Retinal pigment epithelial cell (primary cell): ENCODE measurements at regions not wholly inside any gene's neighbourhood (a gene's known extent, or its start where the extent isn't known, plus 50 kb on each side); places are given as distances from the start of the nearest gene placed in this dataset.

Experiments used
- DNase-seq: peaks from one replicate; pipeline ENCODE4 v3.0.0-alpha.2; 2010; ENCODE audit warnings: low read depth
- H3K4me3 ChIP-seq: 2 replicates; pipeline ENCODE4 v1.5.1; 2011; ENCODE audit warnings: mild to moderate bottlenecking, low read length, control low read depth, moderate library complexity
- TF ChIP-seq, protein P1 (sequence below): conservative IDR thresholded peaks from 2 replicates; pipeline ENCODE4 v1.5.1; 2011; ENCODE audit warnings: low read depth, low read length, control low read depth, inconsistent platforms

- no peak overlapping the region for H3K4me3 ChIP-seq
- no peak for DNase-seq
- TF ChIP-seq, protein P1, sequence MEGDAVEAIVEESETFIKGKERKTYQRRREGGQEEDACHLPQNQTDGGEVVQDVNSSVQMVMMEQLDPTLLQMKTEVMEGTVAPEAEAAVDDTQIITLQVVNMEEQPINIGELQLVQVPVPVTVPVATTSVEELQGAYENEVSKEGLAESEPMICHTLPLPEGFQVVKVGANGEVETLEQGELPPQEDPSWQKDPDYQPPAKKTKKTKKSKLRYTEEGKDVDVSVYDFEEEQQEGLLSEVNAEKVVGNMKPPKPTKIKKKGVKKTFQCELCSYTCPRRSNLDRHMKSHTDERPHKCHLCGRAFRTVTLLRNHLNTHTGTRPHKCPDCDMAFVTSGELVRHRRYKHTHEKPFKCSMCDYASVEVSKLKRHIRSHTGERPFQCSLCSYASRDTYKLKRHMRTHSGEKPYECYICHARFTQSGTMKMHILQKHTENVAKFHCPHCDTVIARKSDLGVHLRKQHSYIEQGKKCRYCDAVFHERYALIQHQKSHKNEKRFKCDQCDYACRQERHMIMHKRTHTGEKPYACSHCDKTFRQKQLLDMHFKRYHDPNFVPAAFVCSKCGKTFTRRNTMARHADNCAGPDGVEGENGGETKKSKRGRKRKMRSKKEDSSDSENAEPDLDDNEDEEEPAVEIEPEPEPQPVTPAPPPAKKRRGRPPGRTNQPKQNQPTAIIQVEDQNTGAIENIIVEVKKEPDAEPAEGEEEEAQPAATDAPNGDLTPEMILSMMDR: no peak
Observed at GRCh38 chrX:33465137-33465536, 253.8 kb upstream of the DMD start.

DNA sequence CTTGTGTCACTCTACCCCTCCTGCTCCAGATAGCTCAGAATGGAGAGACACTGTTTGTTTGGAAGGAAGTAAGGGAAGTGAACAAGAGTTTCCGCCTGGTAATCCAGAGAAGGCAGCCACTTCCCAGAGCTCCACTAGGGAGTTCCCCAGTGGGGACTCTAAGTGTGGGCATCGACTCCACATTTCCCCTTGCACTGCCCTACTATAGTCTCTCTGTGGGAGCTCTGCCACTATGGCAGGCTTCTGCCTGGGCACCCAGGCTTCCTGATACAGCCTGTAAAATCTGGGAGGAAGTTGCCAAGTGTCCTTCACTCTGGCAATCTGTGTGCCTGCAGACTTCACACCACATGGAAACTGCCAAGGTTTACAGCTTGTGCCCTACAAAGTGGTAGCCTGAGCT, 245.8 kb upstream of the DMD start:
- TF ChIP-seq, protein P1: no peak
- DNase-seq: no peak
- H3K4me3 ChIP-seq: no peak overlapping the region

- DNase-seq: no peak
- no peak overlapping the region for H3K4me3 ChIP-seq
- TF ChIP-seq, protein P1: no peak
Observed at GRCh38 chrX:33447285-33447684, 235.9 kb upstream of the DMD start.

- TF ChIP-seq, protein P1: peak; percentile 79
- DNase-seq: no peak
Observed at GRCh38 chrX:33434256-33435092, 223.1 kb upstream of the DMD start.

DNA sequence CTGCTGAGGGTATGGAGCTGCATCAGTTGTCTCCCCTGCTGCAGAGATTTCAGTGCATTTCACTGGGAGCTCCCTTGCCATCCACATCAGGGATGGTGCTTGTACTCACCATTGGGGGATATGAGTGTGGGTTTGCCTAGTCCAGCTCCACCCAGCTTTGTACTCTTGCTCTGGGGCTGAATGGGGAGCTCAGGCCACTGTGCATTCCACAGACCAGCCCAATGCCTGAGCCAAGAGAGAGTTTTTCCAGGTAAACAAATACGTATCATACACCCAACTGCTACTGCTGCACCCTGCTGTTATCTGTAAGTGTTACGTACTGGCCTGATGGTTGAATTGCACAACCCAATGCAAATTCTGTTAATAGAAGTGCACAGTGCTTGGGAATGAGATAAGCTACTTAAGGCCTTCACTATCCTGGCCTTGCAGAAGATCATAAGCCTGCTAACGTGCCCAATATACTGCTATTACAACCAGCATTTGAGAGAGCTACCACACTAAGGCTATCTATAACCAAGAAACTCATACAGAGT, 205.0 kb upstream of the DMD start:
- TF ChIP-seq, protein P1: no peak
- no peak overlapping the region for H3K4me3 ChIP-seq
- no peak for DNase-seq

More at GRCh38 chrX:33434256-33435092, 223.1 kb upstream of the DMD start:
- H3K4me3 ChIP-seq: no peak overlapping the region

GRCh38 chrX:33415459-33415858, 204.1 kb upstream of the DMD start:
- no peak for DNase-seq
- TF ChIP-seq, protein P1: no peak
- no peak overlapping the region for H3K4me3 ChIP-seq

GRCh38 chrX:33385546-33385945, 174.2 kb upstream of the DMD start:
- TF ChIP-seq, protein P1: no peak
- DNase-seq: no peak
- H3K4me3 ChIP-seq: no peak overlapping the region
